ENCODE measurements at regions not wholly inside any gene's neighbourhood (a gene's known extent, or its start where the extent isn't known, plus 50 kb on each side); places are given as distances from the start of the nearest gene placed in this dataset.

- TF ChIP-seq, protein P1, sequence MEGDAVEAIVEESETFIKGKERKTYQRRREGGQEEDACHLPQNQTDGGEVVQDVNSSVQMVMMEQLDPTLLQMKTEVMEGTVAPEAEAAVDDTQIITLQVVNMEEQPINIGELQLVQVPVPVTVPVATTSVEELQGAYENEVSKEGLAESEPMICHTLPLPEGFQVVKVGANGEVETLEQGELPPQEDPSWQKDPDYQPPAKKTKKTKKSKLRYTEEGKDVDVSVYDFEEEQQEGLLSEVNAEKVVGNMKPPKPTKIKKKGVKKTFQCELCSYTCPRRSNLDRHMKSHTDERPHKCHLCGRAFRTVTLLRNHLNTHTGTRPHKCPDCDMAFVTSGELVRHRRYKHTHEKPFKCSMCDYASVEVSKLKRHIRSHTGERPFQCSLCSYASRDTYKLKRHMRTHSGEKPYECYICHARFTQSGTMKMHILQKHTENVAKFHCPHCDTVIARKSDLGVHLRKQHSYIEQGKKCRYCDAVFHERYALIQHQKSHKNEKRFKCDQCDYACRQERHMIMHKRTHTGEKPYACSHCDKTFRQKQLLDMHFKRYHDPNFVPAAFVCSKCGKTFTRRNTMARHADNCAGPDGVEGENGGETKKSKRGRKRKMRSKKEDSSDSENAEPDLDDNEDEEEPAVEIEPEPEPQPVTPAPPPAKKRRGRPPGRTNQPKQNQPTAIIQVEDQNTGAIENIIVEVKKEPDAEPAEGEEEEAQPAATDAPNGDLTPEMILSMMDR (IDR thresholded peaks at IDR 0.05), result no peak
- TF ChIP-seq EZH2 (IDR thresholded peaks at IDR 0.05; ENCODE audit: borderline replicate concordance, insufficient read depth, low read depth, low read length, poor library complexity, severe bottlenecking), result no peak
Measured at GRCh38 chr17:71024969-71025368, 855.6 kb downstream of the KCNJ2 start.

Data from B cell (primary cell).